Fibroblast of skin of left quadriceps (primary cell): ENCODE measurements at regions not wholly inside any gene's neighbourhood (a gene's known extent, or its start where the extent isn't known, plus 50 kb on each side); places are given as distances from the start of the nearest gene placed in this dataset.
"Not testable (repeated sequence)": the region's sequence is repeated elsewhere in the genome, so short reads cannot be mapped to it uniquely, and the experiment has no call there.

Experiments used
- DNase-seq, 2 experiments: peaks; one replicate each; pipeline ENCODE4 v3.0.0-alpha.2; 2013; ENCODE audit warnings: low read depth in 2 of 2

DNA sequence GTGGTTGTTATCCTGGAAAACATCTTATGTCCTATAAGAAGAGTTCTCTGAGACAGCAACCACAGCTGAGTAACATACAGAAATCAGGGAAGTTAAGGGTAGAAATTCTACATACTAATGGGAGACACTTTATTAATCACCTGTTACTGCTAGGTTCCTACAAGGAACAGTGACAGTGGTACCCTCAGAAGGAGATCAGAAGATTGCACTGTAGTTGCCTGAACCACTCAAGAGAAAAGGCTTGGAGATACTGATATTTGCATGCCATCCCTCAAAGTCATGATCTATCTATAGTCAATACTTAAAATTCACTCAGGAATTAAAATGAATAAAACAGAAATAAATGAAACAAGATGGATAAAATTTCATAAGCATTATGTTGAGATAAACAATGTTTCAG is 136.0 kb downstream of the LMLN start:
- DNase-seq = no peak

DNA sequence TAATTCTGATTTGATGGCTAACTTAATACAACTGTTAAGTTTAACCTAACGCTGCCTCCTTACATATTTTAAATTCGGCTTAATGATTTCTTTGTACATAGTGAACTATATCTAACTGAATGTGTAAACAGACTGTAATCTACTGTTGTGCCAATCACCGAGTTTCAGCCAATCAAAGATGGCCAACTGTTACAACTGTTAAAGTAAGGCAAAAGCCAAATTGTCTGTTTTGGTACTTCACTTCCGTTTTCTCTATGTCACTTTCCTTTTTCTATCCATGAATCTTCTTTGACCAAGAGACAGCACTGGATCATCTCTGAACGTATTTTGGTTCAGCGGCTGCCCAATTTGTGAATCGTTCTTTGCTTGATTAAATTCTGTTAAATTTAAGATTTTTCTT is 137.0 kb downstream of the LMLN start:
- no peak for DNase-seq

DNA sequence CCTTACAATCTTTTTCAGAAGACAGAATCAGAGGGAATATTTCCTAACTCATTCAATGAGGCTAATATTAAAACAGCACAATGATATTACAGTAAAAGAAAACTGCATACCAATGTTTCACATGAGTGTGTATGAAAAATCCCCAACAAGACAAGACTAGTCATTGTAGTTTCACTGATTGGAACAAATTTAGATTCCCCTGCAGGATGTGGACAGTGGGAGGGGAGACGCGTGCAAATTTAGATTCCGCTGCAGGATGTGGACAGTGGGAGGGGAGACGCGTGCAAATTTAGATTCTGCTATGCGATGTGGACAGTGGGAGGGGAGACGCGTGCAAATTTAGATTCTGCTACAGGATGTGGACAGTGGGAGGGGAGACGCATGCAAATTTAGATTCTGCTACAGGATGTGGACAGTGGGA is 138.7 kb downstream of the LMLN start:
- DNase-seq = not testable (repeated sequence)

DNA sequence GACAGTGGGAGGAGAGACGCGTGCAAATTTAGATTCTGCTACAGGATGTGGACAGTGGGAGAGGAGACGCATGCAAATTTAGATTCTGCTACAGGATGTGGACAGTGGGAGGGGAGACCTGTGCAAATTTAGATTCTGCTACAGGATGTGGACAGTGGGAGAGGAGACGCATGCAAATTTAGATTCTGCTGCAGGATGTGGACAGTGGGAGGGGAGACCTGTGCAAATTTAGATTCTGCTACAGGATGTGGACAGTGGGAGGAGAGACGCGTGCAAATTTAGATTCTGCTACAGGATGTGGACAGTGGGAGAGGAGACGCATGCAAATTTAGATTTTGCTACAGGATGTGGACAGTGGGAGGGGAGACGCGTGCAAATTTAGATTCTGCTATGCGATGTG is 143.1 kb downstream of the LMLN start:
- DNase-seq = not testable (repeated sequence)

DNA sequence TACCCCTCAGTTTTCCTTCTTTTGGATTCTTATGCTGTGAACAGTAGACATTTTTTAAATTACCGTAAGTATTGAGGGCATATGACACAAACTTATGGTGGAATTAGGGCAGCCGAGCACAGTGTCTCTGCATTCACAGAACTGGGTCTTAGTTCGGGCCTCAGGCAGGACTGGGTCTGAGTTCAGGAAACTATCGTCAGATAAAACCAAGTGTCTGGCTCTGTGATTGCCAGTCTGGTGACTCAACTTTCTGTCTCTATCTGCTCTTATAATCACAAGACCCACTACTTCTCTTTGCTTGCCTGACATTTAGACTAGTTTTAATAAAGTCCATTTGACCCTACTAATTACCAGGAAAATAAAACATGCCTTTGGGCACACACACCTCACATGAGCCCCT is 146.2 kb downstream of the LMLN start:
- no peak for DNase-seq

DNA sequence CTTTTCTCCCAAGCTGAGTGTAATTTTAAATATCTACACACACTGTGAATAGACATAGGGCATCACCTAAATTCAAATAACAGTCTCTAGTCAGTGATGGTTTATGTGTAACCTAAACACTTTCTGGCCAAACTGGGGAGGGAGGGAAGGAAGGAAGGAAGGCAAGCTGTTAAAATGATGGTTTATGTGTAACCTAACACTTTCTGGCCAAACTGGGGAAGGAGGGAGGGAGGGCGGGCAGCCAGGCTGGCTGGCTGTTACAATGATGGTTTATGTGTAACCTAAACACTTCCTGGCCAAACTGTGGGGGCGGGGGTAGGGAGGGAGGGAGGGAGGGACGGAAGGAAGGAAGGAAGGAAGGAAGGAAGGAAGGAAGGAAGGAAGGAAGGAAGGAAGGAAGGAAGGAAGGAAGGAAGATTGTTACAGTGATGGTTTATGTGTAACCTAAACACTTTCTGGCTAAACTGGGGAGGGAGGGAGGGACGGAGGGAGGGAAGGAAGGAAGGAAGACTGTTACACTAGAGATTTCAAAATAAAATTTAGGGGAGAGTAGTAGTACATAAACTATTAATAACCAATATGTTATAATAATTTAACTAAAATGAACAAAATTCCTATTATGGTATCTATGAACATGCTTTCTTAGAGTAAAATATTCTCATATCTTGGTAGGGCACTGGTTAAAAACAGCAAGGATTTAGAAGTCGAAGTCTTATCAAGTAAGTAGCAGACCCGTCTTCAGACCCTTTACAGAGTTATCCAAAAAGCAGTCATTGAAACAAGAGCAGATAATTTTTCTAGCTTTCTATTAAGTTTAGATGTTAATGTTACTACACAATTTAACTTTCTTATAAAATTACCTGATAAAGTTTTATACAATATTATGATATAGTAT is 148.1 kb downstream of the LMLN start:
- peak in 1 of 2 experiments; percentile 2 for DNase-seq

DNA sequence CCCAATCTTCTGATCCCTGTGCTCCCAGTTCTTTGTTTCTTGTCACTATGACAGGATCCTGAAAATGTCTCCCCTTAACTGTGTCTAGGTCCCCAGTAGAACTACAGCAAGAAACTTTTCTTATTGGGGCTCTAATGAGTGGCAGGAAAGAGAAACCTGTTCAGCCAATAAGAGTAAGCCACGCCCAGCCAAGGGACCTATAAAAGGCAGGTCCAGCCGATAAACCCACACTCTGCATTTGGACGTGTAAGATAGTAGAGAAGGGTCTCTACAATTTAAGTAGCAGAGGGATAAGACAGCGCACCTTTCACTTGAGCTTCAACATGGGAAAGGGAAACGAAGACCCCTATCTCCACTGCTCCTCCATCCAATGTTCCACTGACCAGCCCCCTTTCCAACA is 149.9 kb downstream of the LMLN start:
- no peak for DNase-seq

DNA sequence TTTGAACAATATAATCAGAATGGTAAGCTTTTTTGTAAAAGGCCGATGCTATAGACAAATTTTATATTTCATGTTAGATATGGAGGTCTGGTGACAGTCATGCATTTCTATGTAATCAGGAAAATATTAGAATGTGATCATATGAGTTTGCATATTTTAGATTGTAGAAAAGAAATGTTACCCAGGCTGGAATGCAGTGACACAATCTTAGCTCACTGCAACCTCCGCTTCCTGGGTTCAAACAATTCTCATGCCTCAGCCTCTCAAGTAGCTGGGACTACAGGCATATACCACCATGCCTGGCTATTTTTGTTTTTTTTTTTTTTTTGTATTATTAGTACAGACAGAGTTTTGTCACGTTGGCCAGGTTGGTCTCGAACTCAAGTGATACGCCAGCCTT is 152.0 kb downstream of the LMLN start:
- DNase-seq = no peak

DNA sequence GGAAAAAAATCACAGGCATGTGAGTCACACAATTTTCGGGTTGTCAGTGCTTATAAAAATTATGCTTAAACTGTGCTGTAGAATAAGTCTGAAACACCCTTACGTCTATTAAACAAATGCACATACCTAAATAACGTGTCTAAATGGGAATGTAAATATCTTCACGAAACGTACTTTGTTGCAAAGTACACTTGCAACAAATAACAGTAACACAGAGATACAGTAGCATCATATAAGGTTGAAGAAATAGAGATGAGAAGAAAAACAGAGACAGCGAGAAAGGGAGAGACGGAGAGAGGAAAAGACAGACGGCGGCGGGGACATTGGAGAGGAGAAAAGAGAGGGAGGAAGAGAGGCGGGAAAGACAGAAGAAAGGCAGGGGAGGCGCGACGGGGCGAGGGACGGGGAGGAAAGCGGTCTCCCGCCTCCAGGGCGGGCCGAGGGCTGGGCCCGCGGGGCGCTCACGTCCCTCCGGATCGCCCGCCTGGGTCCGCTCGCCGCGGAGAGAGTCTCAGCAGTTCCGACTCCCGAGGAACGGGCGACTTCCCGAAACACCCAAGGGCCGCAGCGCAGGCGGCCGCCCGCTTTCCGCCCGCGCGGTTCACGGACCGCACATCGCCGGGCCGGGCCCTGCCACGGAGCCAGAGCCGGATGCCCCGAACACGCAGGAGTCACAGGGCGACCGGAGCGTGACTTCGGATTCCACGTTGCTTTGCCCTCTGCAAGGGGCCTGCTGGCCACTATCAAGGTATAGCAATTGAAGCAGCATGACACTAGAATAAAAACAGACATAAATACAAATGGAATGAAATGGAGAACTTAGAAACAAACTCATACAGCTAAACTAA is 153.4 kb downstream of the LMLN start:
- DNase-seq = no peak

DNA sequence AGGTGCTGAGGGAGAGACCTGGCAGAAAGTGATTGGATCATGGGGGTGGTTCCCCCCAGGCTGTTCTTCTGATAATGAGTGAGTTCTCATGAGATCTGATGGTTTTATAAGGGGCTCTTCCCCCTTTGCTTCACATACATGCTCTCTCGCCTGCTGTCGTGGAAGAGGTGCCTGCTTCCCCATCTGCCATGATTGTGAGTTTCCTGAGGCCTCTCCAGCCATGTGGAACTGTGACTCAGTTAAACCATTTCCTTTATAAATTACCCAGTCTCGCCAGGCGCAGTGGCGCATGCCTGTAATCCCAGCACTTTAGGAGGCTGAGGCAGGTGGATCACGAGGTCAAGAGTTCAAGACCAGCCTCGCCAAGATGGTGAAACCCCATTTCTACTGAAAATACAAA is 154.5 kb downstream of the LMLN start:
- not testable (repeated sequence) for DNase-seq

DNA sequence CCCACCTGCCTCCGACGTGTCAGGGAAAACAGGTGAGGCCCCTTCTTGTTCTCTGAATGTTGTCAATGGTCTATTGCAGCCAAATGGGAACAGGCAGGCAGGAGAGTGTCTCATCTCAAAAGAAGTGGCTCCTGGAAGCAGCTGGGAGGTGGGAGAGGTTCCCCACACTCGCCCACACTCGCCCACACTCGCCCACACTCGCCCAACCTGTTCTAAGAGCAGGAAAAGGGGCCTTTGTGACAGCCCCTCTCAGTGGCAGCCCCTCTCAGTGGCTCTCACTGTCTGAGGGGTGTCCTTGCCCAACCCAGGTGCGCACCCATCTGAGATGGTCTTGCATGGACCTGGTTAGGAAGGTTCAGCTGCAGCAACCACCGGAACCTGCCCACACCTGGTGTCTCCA is 162.2 kb downstream of the LMLN start:
- not testable (repeated sequence) for DNase-seq

DNA sequence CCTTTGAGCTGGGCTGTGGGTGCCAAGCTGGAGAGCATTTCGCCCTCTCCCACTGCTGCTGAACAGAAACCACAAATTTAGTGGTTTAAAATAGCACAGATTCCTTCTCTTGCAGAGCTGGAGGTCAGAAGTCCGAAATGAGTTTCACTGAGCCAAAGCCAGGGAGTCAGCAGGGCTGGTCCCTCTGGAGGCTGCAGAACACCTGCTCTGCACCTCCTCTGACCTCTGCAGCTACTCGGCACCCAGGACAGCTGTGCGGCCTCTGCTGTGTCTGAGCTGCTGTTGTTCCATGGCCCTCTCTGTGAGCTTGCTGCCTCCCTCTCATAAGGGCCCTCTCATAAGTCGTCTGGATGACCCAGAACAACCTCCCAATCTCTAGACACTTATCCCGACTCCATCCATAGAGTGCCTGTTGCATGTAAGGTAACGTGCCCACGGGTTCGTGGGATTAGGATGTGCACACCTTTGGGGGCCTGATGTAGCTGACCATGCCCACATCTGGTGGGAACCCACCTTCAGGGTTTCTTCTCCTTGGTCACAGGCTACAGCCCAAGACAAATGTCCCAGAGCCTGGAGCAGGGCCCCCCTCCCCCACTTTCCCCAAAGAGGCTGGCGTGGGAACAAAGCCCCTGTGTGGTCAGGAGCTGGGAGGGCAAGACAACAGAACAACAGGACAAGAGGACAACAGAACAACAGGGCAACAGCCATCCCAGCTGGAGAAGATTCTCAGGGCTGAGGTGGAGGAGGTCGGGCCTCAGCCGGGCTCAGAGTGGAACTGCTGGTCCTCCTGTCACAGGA is 177.2 kb downstream of the LMLN start:
- DNase-seq = not testable (repeated sequence)

DNA sequence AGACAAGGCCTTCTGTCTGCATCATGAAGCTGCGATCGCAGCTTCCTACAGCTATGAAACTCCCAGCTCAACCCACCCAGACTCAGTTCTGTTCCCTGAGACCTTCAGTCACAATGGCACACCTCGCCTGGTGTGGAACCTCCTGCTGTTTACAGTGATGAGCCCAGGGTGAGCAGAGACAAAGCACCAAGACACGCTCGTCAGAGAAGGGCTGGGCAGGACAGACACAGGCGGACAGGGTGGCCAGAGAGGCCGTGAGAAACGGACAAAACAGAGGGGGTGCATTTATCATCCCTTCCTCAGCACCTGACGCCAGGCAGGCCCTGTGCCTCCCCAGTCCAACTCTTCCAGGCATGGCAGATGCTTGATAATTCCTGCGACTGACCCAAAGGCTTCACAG is 178.2 kb downstream of the LMLN start:
- not testable (repeated sequence) for DNase-seq

DNA sequence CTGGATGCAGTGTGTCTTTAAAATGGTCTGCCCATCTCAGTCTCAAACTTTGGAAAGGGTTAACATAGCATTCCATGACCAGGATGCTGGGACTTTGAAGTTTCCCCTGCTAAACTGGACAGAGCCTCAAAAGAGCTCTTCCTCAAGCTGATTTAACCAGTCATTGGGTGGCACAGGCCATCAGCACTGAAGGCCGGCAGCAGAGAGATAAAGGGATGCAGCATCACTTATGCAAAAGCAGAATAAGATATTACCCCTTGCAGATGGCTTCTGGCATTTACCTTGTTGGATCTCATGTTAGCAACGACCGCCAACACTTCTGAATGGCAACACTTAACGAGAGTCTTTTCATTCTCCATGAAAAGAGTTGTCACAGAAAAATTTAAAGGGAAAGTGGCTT is 179.0 kb downstream of the LMLN start:
- not testable (repeated sequence) for DNase-seq

DNA sequence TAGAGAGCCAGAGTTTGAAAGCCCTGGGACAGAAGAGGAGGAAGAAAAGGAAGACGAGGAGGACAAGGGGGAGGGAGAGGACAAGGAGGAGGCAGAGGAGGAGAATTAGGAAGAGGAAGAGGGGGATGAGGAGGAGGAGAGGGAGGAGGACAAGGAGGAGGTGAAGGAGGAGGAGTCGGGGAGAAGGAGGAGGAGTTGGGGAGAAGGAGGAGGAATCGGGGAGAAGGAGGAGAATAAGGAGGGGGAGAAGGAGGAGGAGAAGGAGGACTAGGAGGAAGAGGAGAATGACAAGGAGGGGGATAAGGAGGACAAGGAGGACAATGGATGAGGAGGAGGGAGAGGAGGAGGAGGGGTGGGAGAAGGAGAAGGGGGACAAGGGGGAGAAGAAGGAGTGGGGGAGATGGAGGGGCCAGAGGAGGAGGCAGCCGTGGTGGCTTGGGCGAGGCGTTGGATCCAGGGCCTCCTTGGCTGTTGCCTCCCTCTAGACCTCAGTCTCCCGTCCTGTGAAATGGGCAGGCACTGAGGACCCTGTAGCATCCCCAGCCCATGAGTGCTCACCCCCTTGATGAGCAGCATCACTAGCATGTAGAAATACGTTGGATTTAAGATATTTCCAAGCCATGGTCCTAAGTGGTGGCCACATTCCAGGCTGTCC is 179.6 kb downstream of the LMLN start:
- not testable (repeated sequence) for DNase-seq

DNA sequence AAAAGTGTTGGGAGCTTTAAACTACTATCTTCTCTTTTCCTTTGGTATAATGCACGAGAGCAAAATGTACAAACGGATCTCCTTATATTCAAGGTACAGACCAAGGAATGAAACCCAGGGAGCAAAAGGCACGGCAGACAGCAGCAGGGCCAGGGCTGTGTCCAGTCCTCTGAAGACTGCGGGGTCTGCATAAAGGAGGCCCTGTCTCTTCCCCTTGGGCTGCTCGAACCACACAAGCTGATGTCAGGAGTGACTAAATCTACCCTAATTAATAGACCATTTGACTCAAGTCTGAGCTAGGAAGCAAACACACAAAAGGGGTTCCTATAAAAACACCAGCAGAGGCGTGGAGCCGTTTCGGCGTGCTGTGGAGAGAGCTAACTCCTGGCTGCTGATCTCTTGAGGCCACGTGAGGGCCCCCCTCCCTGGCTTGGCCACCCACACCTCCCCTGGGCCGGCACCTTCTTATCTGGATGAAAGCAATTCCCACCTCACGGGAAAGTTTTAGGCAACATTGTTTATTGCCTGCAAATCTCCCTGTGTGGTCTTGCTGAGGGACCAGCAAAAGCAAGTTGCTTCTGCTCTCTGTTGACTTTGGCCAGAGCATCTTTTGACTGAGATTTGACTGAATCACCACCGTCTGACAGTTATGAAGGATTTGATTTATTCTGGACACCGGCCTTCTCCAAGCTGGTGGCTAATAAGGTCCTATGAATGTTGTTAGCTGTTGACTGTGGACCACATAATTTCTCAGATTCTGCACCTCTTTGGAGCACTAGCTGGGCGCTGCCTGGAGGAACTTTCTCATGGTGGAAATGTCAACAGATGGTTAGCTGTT is 183.5 kb downstream of the LMLN start:
- DNase-seq = not testable (repeated sequence)

DNA sequence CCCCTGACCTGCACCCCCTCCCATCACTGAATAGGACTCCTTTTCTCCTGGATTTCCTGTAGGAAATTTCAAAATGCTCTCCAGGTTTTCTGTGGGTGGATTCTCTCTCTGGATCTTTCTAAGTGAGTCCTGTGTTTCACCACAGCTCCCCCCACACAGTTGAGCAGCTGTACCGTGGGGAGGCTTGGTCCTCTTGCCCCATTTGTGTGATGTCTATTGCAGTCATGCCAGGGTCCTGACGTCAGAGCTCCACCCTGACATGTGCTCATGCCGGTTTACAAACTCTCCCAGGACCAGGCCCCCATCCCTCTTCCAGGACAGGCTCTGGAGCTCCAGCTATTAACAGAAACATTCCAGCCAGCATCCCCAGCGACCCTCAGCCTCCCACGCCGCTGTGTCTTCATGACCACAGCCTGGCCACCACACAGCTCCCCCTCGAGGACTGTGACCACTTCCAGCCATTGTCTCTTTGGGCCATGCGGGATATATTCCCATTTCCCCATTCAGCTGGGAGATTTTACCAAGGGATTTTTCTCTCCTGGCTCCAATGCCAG is 185.3 kb downstream of the LMLN start:
- DNase-seq = not testable (repeated sequence)

DNA sequence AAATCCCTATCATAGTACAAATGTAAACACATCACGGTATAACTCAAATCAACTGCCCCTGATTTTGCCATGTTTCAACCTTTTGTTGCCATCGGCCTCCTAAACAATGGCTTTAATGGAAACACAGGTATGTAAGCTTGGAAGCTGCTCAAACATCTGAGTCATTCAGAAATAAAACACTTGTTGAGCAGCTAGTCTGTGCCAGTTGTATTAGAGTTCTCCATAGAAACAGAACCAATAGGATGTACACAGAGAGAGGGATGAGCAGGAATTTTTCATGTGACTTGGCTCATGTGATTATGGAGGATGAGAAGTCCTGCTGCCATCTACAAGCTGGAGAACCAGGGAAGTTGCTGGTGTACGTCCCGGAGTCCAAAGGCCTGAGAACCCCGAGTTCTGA is 186.1 kb downstream of the LMLN start:
- DNase-seq = not testable (repeated sequence)

DNA sequence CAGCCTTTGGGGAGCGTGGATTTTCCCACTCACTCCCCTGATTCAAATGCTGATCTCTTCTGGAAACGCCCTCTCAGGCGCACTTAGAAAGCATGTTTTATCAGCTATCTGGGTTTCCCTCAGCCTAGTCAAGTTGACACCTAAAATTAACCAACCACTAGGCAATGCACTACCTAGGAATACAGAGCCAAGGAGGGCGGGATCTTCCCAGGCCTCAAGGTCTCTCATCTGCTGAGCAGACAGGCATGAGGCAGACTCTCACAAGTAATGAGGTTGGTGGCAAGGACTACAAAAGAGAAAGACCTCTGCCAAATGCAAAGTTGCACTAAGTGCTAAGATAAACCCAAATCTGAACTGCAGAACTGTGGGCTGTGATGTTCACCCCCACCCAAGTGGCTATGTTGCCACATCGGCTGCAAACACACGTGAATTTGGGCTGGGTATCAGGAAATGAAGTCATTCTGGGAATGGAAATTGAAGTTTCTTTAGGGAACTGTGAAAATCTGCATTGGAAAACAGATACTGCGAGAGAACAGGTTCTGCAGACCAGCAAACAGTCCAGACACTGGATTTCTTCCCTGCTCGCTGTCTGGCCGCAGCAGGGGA is 186.6 kb downstream of the LMLN start:
- DNase-seq = not testable (repeated sequence)

DNA sequence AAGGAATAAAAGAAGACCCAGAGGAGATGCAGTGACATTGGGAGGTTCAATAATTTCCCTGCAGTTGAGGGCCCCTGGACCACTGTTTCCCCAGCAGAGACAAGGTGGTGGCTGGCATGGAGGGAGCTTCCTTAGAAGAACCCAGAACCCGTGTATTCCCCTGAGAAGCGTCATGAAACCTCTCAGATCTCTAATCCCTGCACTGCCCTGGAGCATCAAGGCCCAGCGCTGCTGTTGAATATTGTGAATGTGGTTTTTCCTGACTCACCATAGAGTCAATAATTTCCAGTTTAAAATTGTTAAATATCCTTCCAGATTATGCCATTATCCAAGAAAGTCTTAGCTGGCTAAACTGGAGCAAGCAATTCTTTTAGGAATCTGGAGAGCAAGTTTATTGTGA is 187.2 kb downstream of the LMLN start:
- DNase-seq = not testable (repeated sequence)
